PC-3 (cell line): ENCODE measurements at regions not wholly inside any gene's neighbourhood (a gene's known extent, or its start where the extent isn't known, plus 50 kb on each side); places are given as distances from the start of the nearest gene placed in this dataset.

Experiments
- ATAC-seq: fragments of 200-7000 bp; cut with Tn5 transposase; 2 replicates; pipeline ENCODE4 v1.9.1; 2020; ENCODE audit warnings: mild to moderate bottlenecking, moderate library complexity
- BruUV-seq: library from RNA; stranded (reverse); fragments of 400-500 nt; replicated peaks from 2 replicates; lab custom pipeline; 2021; lab: Mats Ljungman, UMichigan
- CTCF ChIA-PET: fragments of 300-600 bp; sonication (Branson Sonifier 250); formaldehyde crosslinking; loops from one replicate; lab custom pipeline; 2022; ENCODE audit warnings: antibody characterized with exemption; lab: Charles Lee
- POLR2A ChIA-PET: fragments of 300-600 bp; sonication (Branson Sonifier 250); formaldehyde crosslinking; loops from one replicate; lab custom pipeline; 2022; ENCODE audit warnings: antibody characterized with exemption; ENCODE audit not compliant: unreplicated experiment; lab: Charles Lee
- DNase-seq: peaks from one replicate; pipeline ENCODE4 v3.0.0-alpha.2; 2015
- H2AFZ ChIP-seq: fragments of 300-600 bp; sonication (generic); 2 replicates; pipeline ENCODE4 v1.6.0; 2016; ENCODE audit warnings: antibody characterized with exemption, low read length
- H3F3A ChIP-seq: fragments of 300-600 bp; sonication (generic); one replicate; pipeline ENCODE4 v1.6.0; 2017; ENCODE audit warnings: antibody characterized with exemption, low read length, control low read depth, mild to moderate bottlenecking; ENCODE audit not compliant: unreplicated experiment
- H3K27ac ChIP-seq: fragments of 300-600 bp; sonication (generic); 2 replicates; pipeline ENCODE4 v1.5.1; 2016; ENCODE audit warnings: mild to moderate bottlenecking, low read length
- H3K27me3 ChIP-seq: fragments of 300-600 bp; sonication (generic); 2 replicates; pipeline ENCODE4 v1.6.1; 2016; ENCODE audit warnings: low read length, mixed read lengths
- H3K36me3 ChIP-seq: fragments of 300-600 bp; sonication (generic); 2 replicates; pipeline ENCODE4 v1.6.1; 2016; ENCODE audit warnings: low read depth, mixed run types, low read length, mixed read lengths
- H3K4me1 ChIP-seq: fragments of 300-600 bp; sonication (generic); 2 replicates; pipeline ENCODE4 v1.5.1; 2016; ENCODE audit warnings: low read length; ENCODE audit not compliant: insufficient read depth
- H3K4me2 ChIP-seq: fragments of 300-600 bp; sonication (generic); 2 replicates; pipeline ENCODE4 v1.6.0; 2016; ENCODE audit warnings: low read length
- H3K4me3 ChIP-seq: fragments of 300-600 bp; sonication (generic); 2 replicates; pipeline ENCODE4 v1.5.1; 2016; ENCODE audit warnings: mild to moderate bottlenecking, low read length, mixed read lengths
- H3K79me2 ChIP-seq: fragments of 300-600 bp; sonication (generic); 2 replicates; pipeline ENCODE4 v1.6.1; 2017; ENCODE audit warnings: low read length, mixed read lengths
- H3K9ac ChIP-seq: fragments of 300-600 bp; sonication (generic); 2 replicates; pipeline ENCODE4 v1.6.0; 2016; ENCODE audit warnings: mild to moderate bottlenecking, low read length
- H3K9me2 ChIP-seq: fragments of 300-600 bp; sonication (generic); replicated peaks from 2 replicates; pipeline ENCODE4 v1.6.1; 2016; ENCODE audit warnings: mixed run types, low read length, mixed read lengths
- H3K9me3 ChIP-seq: fragments of 300-600 bp; sonication (generic); 2 replicates; pipeline ENCODE4 v1.6.1; 2016; ENCODE audit warnings: low read length, mixed read lengths
- H4K20me1 ChIP-seq: fragments of 300-600 bp; sonication (generic); 2 replicates; pipeline ENCODE4 v1.6.1; 2016; ENCODE audit warnings: low read length, mixed read lengths
- EZH2 ChIP-seq: fragments of 300-600 bp; sonication (generic); IDR thresholded peaks from one replicate; pipeline ENCODE4 v1.6.1; 2017; ENCODE audit warnings: antibody characterized with exemption, mild to moderate bottlenecking, low read length; ENCODE audit not compliant: unreplicated experiment
- EZH2phosphoT487 ChIP-seq: fragments of 300-600 bp; sonication (generic); IDR thresholded peaks from 2 replicates; pipeline ENCODE4 v1.6.1; 2018; ENCODE audit warnings: mild to moderate bottlenecking, antibody characterized with exemption, low read length, borderline replicate concordance
- intact Hi-C: fragments of 100-400 bp; cut with micrococcal nuclease; formaldehyde crosslinking; loops from 2 replicates; pipeline ENCODE4 v1.9.0; 2023
- TF ChIP-seq, protein P1 (sequence below): fragments of 300-600 bp; sonication (generic); conservative IDR thresholded peaks from 2 replicates; pipeline ENCODE4 v1.5.1; 2017; ENCODE audit warnings: antibody characterized with exemption, low read depth, mild to moderate bottlenecking, low read length

DNA sequence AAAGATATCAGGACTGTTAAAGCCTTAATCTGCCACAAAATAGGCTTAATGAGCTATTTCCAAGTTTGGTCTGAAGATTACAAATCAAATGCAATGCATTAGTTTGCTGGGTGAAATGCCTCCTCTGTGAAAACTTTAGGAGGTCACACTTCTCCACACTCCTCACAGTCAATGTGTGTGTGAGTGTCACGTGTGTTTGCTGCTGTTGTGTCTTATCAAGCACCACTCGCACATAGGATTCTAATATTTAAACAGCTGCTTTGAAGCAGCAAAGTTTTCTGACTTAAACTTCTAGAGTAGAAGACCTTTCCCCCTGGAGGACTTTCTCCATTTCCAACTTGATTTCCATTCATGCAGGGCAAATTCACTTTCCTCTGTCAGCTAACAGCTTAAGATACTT is 203.2 kb upstream of the PEX5L start:
- Histone ChIP-seq H2AFZ (no peak overlapping the region), H3K27ac (no peak overlapping the region), H3K9me3 (0 out of 2 replicates have a peak, but pooled peaks cover 4% of the 10 kb centered on the region), H3K4me3 (no peak overlapping the region), H3K27me3 (no peaks in the 10 kb centered on the region), H3K79me2 (no peaks in the 10 kb centered on the region), H3K9me2 (no peaks in the 10 kb centered on the region), H3K36me3 (no peaks in the 10 kb centered on the region), H3F3A (no peaks in the 10 kb centered on the region), H3K9ac (no peak overlapping the region), H3K4me2 (no peak overlapping the region), H4K20me1 (no peaks in the 10 kb centered on the region), H3K4me1 (no peaks in the 10 kb centered on the region)
- CTCF ChIA-PET = no interaction called here
- no TSS peak for BruUV-seq
- ATAC-seq (no peak), DNase-seq (no peak)
- TF ChIP-seq EZH2phosphoT487 = no peak
- no peak for TF ChIP-seq EZH2
- TF ChIP-seq, protein P1, sequence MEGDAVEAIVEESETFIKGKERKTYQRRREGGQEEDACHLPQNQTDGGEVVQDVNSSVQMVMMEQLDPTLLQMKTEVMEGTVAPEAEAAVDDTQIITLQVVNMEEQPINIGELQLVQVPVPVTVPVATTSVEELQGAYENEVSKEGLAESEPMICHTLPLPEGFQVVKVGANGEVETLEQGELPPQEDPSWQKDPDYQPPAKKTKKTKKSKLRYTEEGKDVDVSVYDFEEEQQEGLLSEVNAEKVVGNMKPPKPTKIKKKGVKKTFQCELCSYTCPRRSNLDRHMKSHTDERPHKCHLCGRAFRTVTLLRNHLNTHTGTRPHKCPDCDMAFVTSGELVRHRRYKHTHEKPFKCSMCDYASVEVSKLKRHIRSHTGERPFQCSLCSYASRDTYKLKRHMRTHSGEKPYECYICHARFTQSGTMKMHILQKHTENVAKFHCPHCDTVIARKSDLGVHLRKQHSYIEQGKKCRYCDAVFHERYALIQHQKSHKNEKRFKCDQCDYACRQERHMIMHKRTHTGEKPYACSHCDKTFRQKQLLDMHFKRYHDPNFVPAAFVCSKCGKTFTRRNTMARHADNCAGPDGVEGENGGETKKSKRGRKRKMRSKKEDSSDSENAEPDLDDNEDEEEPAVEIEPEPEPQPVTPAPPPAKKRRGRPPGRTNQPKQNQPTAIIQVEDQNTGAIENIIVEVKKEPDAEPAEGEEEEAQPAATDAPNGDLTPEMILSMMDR = no peak
- intact Hi-C loops = no loop called here
- POLR2A ChIA-PET = no interaction called here

DNA sequence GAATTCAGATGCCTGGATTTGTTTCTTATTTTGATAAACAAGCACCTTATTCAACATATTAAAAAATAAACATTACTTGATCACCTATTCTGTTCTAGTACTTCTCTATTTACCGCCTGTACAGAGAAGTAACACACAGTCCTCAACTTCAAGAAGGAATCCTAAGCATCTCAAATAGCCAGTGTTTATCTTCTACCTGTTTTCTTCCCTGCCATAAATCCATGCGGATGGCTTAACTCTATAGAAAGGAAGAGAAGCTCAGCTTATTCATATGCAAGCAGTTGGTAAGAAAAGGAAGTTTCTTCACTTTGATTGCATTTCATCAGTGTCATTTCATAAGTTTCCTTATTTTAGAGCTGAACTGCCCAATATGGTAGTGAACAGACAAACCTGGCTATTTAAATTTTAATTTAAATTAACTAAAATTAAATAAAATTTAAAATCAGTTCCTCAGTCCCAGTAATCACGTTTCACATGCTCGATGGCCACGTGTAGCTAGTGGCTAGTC is 210.0 kb upstream of the PEX5L start:
- H3F3A ChIP-seq = no peaks in the 10 kb centered on the region
- ChIA-PET POLR2A (no interaction called here), CTCF (no interaction called here)
- H3K4me3 ChIP-seq = no peak overlapping the region
- DNase-seq (no peak), ATAC-seq (no peak)
- no peak overlapping the region for H2AFZ ChIP-seq
- no peak overlapping the region for H3K9ac ChIP-seq
- no peak overlapping the region for H3K27ac ChIP-seq
- no TSS peak for BruUV-seq
- H3K9me2 ChIP-seq = no peaks in the 10 kb centered on the region
- H3K79me2 ChIP-seq = no peaks in the 10 kb centered on the region
- no peaks in the 10 kb centered on the region for H3K36me3 ChIP-seq
- H3K4me1 ChIP-seq = peaks cover 21% of the 10 kb centered on the region
- H3K9me3 ChIP-seq = no peaks in the 10 kb centered on the region
- TF ChIP-seq, protein P1 = no peak
- TF ChIP-seq EZH2 (no peak), EZH2phosphoT487 (no peak)
- H4K20me1 ChIP-seq = no peaks in the 10 kb centered on the region
- intact Hi-C loops = no loop called here
- no peaks in the 10 kb centered on the region for H3K27me3 ChIP-seq
- H3K4me2 ChIP-seq = no peak overlapping the region

DNA sequence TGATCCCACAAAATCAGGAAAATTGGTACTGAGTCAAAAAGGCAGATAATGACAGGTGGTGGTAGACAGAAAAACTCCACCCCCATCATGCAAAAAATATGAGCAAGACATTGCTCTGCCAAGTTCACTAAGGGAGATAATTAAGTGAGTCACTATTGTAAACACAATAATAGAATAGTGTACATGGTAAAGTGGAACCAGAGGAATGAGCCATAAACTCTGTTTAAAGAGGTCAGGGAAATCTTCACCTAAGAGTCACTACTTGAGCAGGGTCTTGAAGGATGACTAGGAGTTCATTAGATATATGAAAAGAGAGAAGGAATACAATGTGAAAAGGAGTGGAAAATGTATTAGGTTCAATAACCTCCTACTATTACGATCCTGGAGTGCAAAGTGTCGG is 213.4 kb upstream of the PEX5L start:
- ATAC-seq = peak; percentile 88
- H3F3A ChIP-seq = peaks cover 4% of the 10 kb centered on the region
- peak overlapping the region; percentile 46 for H3K4me2 ChIP-seq
- no peak overlapping the region for H3K4me3 ChIP-seq
- H3K27ac ChIP-seq = peak overlapping the region; percentile 58
- no peaks in the 10 kb centered on the region for H3K79me2 ChIP-seq
- intact Hi-C loops = loop anchor here (1.0 to 10.0 kb wide), 6 partner anchors 27 to 435 kb away; no protein-coding TSS in a partner anchor
- ChIA-PET CTCF (no interaction called here), POLR2A (no interaction called here)
- H3K9me2 ChIP-seq = no peaks in the 10 kb centered on the region
- no TSS peak for BruUV-seq
- TF ChIP-seq, protein P1 = no peak
- TF ChIP-seq EZH2 (no peak), EZH2phosphoT487 (no peak)
- H3K9me3 ChIP-seq = no peaks in the 10 kb centered on the region
- no peaks in the 10 kb centered on the region for H3K36me3 ChIP-seq
- no peak overlapping the region for H2AFZ ChIP-seq
- DNase-seq = peak; percentile 95
- H3K4me1 ChIP-seq = peaks cover 46% of the 10 kb centered on the region
- no peaks in the 10 kb centered on the region for H4K20me1 ChIP-seq
- H3K9ac ChIP-seq = no peak overlapping the region
- H3K27me3 ChIP-seq = no peaks in the 10 kb centered on the region
